Right ventricle myocardium superior (tissue), 1 donor: ENCODE measurements at regions not wholly inside any gene's neighbourhood (a gene's known extent, or its start where the extent isn't known, plus 50 kb on each side); places are given as distances from the start of the nearest gene placed in this dataset.
"Not testable (repeated sequence)": the region's sequence is repeated elsewhere in the genome, so short reads cannot be mapped to it uniquely, and the experiment has no call there.

ENCODE experiments used
- ATAC-seq: fragments of 200-7000 bp; cut with Tn5 transposase; one replicate; pipeline ENCODE4 v1.9.1; 2020; ENCODE audit warnings: mild to moderate bottlenecking; ENCODE audit not compliant: poor library complexity
- DNase-seq: peaks from one replicate; pipeline ENCODE4 v3.0.0-alpha.2; 2020
- intact Hi-C: fragments of 100-400 bp; cut with DNase I; formaldehyde crosslinking; loops from one replicate; pipeline ENCODE4 v1.11.2; 2022
- donor health status: DM: no; HTN: yes; CAD: no; lungs with severe emphysema.

DNA sequence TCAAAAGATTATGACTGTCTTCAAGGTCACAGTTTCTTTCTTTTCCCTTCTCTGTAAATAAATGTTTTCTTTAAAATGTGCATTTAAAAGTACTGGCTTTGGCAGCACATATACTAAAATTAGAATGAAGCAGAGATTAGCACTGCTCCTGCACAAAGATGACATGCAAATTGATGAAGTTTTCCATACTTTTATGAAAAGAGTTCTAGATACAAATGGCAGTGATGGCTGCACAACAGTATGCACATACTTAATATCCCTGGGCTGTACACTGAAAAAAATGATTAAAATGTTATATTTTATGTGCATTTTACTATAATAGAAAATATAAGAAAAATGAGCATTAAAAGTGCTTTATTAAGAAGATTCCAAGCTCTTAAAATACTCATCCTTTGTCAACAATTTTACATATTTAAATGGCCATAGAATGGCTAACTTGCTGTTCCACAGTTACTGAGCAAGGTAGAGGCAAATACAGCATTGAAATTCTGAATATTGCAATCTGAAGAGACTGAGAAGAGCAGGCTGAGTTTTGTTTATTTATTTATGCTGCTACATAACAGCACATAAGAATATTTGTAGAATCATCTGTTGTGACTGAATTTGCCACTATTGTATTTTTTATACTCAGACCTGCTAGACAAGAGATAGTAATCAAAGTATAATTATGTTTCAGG lies 117.8 kb downstream of the GPR37 start:
- DNase-seq = no peak
- ATAC-seq = no peak

DNA sequence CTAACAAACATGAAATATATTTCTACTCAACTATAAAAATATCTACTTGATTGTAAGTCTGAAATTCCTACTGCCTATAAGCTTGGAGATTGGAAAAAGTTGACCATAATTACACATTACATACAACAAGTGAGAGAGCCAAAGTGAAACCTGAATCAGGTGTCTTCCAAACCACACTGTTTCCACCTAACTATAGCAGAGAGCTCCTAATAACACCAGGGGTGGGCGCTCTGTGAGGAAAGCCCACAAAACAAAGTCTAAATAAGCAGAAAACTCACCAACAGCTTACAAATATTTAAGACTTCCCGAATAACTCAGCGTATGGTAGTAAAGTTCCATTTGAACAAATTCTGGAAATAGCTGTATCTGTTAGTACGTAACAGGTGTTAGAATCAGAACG lies 119.9 kb downstream of the GPR37 start:
- DNase-seq (no peak), ATAC-seq (no peak)
- intact Hi-C loops = no loop called here

More for the DNA sequence above, 117.8 kb downstream of the GPR37 start:
- intact Hi-C loops = no loop called here

DNA sequence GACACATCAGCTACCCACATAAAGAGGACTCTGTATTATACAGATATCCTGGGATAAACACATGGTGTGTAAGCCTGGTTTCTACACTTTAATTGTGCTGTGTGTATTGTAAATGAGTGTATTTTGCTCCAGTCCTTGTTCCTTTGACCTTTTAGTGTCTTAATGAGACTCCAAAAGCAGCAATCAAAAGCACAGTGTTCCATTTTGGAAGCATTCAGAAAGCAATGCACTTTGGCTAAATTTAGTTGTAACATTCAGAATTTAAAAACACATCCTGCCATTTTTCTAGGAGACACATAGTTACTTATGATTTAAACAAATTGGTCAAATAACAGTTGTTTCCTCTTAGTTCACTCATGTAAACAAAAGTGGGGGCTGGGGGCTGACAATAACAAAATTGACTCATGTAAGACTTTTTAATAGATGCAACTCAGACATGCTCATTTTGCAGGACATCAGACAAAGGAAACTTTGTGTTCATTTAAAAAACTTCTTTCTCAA lies 122.2 kb downstream of the GPR37 start:
- no peak for ATAC-seq
- intact Hi-C loops = no loop called here
- DNase-seq = no peak

DNA sequence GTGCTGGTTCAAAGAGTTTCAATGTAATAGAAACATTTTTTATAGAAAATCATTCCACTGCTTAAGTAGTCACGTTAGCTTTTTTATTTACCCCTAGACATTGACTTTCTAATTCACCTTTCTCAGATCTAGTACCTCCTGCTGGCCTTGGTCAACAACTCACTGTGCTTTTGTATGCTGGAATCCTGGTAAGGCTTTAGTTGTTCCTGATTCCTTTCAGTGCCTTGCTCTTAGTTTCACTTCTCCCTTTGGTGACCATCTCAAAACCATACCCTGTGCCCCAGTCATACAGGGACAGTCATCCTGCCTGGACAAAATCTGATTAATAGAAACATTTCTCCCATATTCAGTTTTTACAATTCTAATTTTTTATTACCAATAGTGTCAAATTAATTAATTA lies 130.2 kb downstream of the GPR37 start:
- intact Hi-C loops = no loop called here
- ATAC-seq = no peak
- DNase-seq = no peak

DNA sequence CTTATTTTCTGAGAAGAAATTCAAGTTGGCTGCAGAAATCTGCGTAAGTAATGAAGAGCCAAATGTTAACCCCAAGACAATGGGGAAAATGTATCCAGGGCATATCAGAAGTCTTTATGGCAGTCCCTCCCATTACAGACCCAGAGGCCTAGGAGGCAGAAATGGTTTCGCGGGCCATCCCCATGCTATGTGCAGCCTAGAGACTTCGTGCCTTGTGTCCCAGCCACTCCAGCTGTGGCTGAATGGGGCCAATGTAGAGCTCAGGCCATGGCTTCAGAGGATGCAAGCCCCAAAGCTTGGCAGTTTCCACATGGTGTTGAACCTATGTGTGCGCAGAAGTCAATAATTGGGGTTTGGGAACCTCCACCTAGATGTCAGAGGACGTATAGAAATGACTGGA lies 131.9 kb downstream of the GPR37 start:
- no peak for DNase-seq
- no peak for ATAC-seq
- intact Hi-C loops = no loop called here

DNA sequence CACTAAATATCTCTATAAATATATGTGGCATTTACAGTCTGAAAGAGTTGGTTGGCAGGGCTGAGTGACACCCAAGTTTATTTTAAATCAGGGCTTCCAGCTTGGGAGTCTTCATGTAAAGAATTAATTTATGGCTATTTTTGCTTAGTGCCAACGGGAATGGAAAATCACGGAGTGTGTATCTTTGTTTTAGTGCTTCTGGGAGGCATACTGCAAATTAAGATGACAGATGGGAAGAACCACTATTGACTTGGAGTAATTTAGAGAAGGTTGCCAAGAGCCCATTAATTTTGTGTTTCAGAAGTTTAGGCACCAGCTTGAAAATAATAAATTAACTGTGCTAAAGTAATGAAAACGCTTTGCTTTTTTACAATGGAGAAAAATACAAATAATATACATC lies 135.2 kb downstream of the GPR37 start:
- ATAC-seq = no peak
- no peak for DNase-seq
- intact Hi-C loops = no loop called here

DNA sequence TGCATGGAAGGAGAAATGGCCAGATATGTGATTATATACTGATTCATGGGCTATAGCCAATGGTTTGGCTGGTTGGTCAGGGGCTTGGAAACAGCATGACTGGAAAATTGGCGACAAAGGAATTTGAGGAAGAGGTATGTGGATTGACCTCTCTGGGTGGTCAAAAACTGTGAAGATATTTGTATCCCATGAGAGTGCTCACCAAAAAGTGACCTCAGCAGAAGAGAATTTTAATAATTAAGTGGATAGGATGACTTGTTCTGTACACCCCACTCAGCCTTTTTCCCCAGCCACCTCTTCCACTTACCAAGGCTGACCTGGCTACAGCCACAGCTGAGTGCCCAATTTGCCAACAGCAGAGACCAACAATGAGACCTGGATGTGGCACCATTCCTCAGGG lies 146.7 kb downstream of the GPR37 start:
- ATAC-seq (no peak), DNase-seq (no peak)
- intact Hi-C loops = no loop called here

DNA sequence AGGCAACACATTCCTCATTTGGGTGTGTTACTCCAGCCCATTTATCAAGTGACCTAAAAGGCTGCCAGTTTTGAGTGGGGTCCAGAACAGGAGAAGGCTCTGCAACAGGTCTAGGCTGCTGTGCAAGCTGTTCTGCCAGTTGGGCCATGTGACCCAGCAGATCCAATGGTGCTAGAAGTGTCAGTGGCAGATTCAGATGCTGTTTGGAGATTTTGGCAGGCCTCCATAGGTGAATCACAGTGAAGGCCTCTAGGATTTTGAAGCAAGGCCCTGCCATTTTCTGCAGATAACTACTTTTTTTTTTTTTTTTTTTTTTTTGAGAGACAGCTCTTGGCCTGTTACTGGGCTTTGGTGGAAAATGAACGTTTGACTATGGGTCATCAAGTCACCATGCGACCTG lies 147.5 kb downstream of the GPR37 start:
- DNase-seq, ATAC-seq, intact Hi-C loops: not testable (repeated sequence)

DNA sequence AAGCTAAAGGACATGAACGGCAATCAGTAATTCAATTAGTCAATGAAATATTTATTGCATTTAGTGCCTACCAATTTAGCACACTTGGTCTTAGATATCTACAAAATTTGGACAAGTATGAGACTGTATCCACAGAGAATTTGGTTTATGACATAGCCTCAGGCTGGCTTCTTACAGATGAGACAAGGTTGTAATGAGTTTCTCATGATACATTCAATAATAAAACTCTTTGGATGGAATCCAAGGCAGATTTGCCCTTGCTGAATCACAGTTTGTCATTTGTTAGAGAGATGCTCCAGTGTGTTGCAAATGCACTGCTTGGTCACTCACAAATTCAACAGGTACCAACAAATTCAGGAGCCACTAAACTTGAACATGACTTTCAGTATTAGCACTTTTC lies 162.5 kb downstream of the GPR37 start:
- DNase-seq (no peak), ATAC-seq (no peak)
- intact Hi-C loops = no loop called here

DNA sequence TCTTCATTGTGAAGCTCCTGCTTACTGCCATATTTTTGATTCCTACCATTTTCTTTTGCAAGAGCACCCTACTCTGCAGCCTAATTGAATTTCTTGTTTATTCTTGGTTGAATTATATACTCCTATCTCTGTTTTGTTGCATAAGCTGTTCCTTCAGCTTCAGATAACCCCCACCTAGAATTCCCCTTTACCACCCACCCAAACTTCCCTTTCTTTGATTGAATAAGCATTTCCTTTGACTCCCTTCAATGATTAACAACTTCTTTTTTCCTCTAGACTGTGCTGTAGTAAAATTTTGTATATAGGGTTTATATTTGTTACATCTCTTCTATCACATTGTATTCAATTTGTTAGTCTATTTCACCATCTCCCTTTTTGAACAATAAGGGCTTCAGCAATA lies 168.1 kb downstream of the GPR37 start:
- intact Hi-C loops = no loop called here
- ATAC-seq (no peak), DNase-seq (no peak)

DNA sequence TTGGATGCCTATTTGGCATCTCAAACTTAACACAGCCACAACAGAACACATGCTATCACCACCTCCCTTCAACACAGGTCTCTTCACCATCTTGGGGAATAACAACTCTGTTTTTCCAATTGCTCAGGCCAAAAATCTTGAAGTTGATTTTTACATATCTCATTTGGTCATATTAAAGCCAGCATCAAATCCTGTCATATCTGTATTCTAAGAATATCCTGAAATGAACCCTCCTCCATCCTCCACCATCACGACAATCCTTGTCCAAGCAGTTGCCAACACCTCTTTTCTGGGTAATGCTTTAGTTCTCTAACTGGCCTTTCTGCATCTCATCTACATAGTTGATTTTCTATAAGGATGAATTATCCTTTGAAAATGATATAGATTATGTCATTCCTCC lies 168.7 kb downstream of the GPR37 start:
- ATAC-seq (no peak), DNase-seq (no peak)
- intact Hi-C loops = no loop called here

DNA sequence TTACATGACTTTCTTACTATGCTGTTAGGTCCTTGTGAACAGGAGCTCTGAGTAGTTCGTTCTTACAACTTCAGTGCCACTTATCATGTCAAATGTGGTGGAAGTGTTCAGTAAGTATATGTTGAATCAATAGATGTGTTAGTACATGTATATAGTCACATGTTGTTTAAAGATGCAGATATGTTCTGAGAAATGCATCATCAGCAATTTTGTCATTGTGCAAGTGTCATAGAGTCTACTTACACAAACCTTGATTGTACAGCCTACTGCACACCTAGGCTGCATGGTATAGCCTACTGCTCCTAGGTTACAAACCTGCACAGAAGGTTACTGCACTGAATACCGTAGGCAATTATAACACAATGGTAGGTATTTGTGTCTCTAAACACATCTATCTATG lies 174.8 kb downstream of the GPR37 start:
- intact Hi-C loops = no loop called here

DNA sequence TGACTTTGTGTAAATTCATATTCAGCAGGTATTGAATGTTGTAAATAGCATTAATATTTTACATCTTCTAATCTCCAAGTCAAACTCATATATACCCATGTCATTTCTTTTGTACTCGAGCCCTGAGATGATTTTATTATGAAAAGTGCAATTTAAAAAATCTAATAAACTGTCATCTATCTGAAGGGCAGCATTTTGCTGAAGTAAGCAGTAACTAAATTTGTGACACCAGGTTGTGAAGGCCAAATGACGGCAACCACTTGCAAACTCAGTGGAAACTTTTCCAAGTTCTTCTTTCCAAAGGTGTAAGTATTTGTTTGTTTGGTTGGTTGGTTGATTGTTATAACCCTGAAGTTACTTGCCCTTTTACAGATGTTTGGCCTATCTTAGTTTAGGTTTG lies 188.3 kb downstream of the GPR37 start:
- DNase-seq (no peak), ATAC-seq (no peak)
- intact Hi-C loops = no loop called here

More for the DNA sequence above, 174.8 kb downstream of the GPR37 start:
- DNase-seq (no peak), ATAC-seq (no peak)

DNA sequence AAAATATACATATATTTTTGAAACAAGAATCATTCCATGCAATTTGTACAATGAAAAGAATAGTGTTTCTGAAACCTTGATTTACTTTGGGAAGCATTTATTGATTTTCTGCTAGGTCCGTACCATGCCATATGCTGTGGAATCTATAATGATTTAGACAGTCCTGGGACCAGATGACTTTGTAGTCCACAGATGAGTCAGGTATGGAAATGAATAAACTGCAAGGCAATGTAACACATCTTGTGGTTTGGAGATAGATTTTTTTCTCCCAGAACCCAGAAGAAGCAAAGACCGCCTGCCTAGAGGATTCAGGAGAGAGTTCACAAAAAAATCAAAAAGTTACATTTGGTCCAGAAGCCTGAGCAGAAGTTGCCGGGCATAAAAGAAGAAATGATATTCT lies 190.4 kb downstream of the GPR37 start:
- ATAC-seq (no peak), DNase-seq (no peak)
- intact Hi-C loops = no loop called here

DNA sequence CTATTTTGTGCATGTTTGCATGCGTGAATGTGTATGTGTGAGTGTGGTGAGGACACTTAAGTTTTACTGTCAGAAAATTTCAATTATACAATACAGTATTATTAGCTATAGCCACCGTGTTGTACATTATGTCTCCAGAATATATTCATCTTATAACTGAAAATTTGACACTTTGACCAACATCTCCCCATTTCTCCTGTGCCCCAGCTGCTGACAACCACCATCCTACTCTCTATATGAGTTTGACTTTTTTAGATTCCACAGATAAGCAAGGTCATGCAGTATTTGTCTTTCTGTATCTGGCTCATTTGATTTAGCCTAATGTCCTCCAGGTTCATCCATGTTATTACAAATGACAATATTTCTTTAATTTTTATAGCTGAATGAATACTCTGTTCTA lies 195.0 kb downstream of the GPR37 start:
- intact Hi-C loops = no loop called here
- DNase-seq (no peak), ATAC-seq (no peak)

DNA sequence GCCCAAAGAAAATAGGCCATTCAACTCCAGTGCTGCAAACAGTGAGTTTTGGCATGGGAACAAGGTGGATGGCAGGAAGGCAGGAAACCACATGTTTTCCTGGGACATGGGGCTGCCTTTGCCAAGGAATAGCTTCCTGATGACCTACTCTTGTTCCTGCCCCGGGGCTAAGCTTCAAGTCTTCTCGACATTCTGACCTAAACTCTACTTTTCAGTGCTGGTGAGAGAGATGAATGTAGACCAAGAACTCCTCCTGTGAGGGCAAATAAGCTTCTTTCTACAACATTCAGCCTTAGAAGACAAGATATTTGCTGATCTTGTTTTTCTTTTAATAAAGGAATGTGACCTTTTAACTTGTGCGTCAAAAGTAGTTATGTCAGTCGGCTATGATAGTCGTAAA lies 199.0 kb downstream of the GPR37 start:
- ATAC-seq = no peak
- DNase-seq = no peak
- intact Hi-C loops = no loop called here

DNA sequence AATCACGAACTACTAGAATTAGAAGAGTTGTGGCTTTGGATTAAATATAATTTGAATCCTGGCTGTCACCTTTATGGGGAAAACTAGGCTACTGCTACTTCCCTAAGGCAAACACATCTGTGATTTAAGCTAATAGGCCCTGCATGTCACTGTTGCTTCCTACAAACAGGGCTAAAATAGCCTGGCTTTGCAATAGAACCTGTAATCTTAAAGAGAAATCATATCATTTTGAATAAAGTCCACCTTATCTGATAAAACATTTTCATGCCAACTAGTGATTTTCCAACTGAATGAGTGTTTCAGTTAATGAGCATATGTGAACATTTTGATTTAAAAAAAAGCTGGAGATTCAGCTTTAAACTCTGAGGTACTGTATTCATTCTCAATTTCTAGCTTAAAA lies 208.0 kb downstream of the GPR37 start:
- DNase-seq = no peak
- intact Hi-C loops = no loop called here
- ATAC-seq = no peak

DNA sequence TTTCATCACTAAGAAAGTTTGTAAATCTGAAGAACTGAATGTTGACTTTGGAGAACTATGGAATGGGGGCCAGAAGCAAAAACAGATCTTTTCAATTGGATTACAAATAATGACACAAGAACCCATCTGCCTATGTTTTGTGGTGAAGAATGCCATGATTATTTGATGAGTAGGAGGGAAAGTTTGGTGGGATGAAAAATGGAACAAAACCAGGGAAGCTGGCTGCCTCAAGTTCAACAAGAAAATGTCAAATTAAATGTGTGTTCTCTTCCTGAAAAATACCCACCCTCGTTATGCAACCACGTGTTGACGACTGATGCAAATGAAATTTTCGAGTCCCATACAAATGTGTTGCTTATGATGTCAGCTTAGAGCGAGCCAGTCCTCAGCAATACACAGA lies 208.5 kb downstream of the GPR37 start:
- ATAC-seq (no peak), DNase-seq (no peak)
- intact Hi-C loops = no loop called here

DNA sequence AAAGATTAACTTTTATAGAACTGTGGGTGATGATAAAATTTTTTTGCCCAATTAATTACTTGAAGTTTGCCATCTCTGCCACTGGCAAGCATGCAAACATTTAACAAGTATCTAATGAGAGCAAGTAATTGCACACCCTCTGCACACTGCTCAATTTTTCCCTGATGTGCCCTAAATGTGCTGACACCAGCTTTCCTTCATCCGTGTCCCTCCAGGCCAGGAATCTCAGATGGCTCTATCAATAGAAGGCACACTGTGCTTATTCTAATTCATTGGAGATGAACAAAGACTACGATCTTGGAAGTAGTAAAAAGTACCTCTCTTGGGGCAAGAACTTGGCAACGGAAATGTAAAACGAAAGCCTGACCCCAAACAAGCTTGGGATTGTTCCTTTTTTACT lies 212.1 kb downstream of the GPR37 start:
- no peak for ATAC-seq
- intact Hi-C loops = no loop called here
- DNase-seq = no peak

DNA sequence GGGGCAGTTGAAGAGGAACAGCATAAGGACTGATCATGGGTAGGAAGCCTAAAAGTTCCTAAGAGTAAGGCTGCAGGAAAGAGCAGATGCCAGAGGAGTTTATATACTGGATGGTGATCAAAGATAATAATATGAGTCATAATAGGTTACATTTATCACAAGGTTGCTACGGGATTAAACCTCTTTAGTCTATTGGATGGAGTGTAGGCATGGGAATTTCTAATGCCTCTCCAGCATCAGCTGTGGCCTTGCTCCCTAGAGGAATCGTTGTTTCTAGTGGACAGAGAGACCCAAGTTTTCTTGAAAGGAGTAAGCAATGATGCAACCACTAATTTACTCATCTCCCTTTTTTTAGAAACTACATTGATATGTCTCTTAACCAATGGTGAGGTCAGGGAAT lies 213.4 kb downstream of the GPR37 start:
- no peak for DNase-seq
- no peak for ATAC-seq
- intact Hi-C loops = no loop called here

DNA sequence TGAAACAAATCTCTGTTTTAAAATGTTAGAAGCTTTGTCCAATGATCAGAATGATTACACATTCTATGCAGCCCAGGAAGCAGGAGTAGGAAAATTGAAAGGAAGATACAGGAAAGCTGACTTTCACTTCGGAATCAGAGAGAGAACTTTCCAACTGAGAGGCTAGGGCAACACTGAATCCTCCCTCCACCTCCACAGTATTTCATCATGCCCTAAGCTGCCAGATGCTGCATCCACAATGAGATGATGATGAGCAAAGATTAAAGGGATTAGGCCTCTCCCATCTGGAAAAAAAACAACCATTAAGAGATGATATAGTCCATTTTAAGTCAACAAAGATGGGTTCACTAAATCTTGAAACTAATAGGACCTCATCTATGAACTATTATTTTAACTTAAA lies 215.6 kb downstream of the GPR37 start:
- ATAC-seq (no peak), DNase-seq (no peak)
- intact Hi-C loops = no loop called here
